GM21526 (cell line): ENCODE measurements at regions not wholly inside any gene's neighbourhood (a gene's known extent, or its start where the extent isn't known, plus 50 kb on each side); places are given as distances from the start of the nearest gene placed in this dataset.

Source experiments
- ATAC-seq: cut with Tn5 transposase; IDR thresholded peaks from one replicate; pipeline ENCODE4 v1.9.1; 2021; ENCODE audit warnings: moderate library complexity; ENCODE audit not compliant: unreplicated experiment, low FRiP score

DNA sequence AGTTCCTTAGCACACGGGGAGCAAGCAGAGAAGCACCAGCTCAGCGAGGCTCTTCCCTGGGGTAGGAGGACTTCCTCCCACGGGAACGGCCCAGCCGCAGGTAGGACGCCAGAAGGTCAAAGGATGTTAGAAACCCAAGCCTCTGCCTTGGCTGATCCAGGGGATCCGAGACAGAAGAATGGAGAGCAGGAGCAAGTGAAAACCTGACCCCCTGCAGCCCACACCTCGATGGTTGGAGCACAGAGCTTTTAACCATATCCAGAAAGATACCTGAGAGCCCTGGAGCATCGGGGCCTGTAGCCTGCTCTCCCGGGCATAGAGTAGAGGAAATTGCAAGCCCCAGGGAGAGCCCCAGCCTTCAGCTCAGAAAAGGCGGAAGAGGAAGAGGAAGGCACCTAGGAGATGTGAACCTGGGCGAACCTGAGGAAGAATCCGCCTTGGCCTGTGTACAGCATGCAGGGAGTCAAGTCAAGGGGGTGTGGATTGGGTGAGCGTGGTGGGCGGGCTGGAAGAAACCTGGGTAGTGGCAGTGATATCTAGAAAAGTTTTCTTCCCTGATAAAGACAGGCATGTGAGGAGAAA is 76.3 kb downstream of the PSMG1 start:
- ATAC-seq = no peak

DNA sequence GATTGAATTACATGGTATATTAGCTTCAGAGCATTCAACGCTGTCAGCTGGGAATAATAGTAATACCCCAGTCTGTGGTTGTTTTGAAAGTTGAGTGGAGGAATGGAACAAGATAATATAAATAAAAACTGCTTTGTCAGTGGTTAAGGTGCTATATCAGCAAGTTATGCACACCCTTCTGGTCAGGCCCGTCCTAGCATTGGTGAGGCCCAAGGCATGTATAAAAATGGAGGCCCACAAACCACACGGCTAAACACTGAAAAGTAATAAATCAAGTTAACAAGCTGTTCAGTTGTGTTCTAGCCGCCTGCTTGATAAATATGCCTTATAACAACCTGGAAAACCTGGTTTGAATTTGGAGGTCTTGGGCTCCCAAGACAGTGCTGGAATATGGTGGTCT is 77.4 kb downstream of the PSMG1 start:
- no peak for ATAC-seq

DNA sequence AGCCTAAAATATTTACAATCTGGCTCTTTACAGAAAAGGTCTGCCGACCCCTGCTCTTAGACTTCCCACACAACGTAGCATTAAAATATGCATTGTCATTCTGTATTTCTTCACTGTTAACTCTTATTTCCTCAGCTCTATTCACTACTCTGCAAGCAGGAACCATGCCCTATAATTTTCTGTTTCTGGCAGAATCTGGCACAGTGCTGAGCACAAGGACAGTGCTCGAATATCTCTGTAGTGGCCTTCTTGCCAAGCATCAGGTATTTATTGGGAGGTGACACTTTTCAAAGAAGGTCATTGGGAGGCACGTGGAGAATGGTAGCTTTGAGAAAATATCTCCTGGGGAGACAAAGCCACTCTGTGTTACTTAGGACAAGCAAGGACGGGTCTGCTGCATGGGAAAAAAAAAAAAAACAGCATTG is 77.9 kb downstream of the PSMG1 start:
- no peak for ATAC-seq

DNA sequence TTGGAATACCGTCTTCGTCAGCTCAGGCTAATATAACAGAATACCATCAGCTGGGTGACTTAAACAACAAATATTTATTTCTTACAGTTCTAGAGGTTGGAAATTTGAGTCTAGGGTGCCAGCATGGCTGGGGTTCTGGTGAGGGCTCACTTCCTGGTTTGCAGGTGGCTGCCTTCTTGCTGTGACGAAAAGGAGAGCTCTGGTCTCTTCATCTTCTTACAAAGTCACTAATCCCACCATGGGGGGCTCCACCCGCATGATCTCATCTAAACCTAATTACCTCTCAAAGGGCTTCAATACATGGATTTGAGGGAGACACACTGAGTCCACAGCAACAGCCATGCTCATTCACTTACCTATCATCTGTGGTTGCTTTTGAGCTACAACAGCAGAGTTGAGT is 78.3 kb downstream of the PSMG1 start:
- no peak for ATAC-seq

DNA sequence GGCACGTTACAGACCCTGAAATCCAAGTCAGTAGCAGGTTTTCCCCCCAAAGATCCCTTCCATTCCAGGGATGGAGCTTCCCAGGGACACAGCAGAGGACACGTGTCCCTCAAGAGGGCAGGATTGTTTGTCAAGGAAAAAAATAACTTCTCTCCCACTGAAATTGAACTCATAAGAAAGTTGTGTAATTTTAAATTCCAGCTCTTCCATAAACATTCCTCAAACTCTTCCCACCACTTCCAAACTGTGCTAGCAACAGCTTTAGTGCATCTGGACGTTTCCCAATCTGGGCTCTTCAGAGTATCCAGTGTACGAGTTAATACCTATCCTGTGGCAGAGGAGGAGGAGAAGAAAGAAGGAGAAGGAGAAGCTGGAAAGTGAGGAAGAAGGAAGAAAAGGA is 79.6 kb downstream of the PSMG1 start:
- ATAC-seq = no peak

DNA sequence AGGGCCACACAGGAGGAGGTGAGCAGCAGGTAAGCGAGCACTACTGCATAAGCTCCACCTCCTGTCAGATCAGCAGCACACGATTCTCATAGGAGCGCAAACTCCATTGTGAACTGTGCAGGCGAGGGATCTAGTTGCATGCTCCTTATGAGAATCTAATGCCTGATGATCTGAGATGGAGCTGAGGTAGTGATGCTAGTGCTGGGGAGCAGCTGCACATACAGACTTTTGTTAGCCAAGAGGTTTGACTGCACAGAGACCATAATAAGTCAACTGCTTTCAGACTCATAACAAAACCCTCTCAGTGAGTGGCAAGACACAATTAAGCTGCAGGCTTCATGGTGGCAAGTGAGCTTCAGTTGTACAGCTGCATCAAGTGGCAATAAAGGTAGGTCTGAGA is 83.4 kb downstream of the PSMG1 start:
- ATAC-seq = no peak

DNA sequence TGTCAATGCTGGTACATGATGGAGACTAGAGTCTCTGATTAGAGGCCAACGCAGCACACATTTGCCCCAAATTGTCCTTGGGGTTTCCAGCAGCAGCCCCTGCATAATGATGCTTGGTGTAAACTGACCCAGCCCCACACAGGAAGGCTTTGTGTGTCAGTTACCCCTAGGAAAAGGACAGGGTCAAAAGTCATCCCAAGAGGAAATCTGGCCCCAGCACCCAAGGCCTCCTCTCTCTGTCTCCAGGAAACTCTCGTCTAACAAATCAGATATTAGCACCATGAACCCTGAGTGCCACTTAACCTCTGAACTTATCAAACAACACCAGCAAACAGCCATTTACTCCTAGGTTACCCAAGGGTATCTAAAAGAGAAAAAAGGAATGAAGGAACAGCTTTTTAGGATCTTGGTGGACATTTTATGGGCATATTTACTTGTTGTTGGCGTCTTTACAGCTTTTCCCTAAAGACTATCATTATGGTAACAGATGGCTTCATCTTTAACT is 84.5 kb downstream of the PSMG1 start:
- ATAC-seq = no peak

DNA sequence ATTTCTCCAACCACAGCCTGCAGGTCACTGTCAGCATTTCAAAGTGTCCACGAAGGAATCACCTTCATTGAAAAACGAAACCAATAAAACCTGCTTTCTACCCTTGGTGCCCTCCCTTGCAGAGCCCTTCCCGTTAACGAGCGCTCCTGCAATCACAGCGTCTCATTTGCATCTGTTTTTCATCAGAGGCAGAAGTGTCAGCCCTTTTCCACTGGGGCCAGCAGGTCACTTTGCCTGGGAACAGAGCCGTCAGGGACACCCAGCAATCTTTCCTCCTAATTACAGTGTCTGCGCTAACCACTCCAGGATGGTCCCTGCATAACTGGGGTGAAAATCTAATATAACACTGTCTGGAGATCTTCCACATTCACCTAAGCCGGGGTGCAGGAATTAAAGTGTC is 85.3 kb downstream of the PSMG1 start:
- no peak for ATAC-seq

DNA sequence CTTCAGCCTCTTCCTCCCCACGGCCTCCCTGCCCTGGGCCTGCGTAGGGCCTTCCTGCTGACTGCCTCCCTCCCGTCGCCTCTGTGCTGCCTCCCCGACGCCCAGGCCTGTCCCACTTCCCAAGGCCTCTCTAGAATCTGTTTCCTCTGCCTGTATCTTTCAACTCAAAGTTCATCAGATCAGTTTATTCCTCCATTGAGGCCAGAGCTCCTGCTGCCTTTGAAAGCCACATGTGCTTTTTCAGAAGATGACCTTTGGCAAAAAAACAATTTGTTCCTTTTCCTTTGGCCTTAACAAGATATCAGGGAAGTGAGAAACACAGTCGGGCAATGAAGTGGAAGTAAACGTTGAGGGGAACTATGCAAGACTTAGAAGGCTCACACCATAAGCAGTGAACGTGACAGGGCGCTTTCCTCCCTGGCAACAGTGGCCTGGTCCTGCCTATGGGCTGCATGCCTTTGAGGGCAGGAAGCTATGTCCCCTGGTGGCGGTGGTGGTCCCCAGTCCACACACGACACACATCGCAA is 85.9 kb downstream of the PSMG1 start:
- ATAC-seq = no peak

DNA sequence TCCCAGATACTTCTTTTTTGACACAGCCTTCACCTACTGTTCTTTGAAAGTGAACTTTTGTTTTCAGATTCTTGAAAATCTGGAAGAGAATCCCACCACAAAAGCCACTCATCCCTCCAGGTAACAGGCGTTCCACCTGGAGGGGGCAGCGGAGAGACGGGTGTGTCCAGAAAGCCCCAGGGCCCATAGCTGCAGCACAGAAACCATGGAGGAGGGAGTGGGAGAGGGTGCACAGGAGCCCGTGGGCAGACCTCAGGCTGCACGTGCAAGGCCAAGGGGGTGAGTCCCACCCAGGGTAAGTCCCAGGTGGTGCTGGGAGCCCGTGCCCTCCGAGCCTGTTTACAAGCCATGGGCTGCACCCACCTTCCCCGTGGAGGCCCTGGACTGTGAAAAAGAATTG is 86.5 kb downstream of the PSMG1 start:
- ATAC-seq = no peak

DNA sequence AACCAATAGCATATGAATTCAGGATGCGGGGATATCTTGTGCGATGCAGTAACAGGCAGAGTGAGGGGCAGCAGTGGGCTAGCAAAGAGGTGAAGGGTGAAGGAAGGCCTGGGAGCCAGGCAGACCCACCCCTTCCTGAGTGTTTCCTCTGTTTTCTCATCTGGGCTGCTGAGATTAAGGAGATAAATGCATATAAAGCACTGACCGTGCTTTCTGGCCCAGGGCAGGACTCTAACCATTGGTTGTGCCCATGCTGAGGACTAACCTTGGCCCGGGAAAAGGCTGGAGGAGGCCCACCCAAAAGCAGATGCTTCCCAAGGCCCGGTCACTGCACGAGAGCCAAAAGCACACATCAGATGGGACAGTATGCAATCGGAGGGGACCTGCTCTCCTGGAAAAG is 87.6 kb downstream of the PSMG1 start:
- no peak for ATAC-seq

DNA sequence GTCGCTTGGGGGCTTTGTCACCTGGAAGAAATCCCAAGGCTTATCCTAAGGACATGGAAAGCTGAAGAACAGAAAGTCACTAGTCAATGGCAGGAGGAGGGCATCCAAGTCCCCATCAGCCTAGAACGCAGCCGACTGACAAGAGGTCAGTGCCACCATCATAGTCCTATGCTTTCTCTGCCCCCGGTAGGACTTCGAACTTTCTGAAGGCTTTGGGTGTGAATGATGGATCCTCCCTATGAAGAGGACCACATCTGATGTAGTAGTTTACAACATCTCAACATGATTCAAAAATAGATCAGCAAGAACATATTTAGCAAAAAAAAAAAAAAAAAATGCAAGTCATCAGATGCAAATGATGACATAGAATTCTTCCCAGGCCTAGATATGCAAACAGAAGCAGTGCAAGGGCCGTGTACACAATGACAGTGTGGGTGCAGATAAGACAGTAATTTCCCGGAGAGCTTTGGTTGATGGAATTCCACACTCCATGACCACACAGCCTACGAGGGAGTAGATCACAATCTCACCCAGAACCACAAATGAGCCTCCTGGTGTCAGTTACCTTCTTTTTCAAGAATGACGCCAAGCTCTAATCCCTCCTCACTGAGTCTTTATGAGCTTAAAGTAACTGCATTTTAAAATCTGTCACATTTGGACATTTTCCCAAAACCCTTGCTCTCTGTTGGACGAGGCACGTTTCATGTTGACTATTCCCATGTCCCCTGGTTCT is 88.2 kb downstream of the PSMG1 start:
- no peak for ATAC-seq

DNA sequence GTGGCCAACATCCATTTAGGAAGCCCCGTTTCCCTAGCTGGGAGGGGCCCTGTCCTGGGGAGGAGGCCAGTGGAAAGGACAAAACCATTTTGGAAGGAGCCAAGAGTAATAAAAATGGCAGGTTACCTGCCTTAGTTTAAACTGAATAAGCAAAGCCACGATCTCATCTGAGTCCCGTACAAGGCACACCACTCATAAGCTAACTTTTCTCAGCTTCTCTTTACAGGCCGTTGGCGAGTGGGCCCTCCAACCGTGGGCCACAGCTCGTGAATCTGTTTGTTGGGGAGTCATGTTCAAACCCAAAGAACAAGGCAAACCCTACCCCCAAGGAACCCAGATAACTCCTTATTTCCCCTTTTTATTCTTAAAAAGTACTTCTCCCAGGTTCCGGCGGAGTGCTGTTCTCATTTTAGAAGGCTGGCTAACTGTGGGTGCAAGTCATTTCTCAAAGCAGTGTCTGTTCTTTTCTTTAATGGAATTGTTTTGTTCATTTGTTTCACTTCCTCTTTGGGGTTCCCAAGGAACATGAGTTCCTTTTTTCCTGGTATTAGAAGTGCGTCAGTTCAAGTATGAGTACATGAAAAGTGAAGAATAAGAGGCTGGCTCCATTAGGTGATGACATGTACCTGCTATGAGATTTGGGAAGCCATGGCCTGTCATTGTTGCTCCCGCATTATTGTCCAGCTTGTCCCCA is 89.0 kb downstream of the PSMG1 start:
- no peak for ATAC-seq

DNA sequence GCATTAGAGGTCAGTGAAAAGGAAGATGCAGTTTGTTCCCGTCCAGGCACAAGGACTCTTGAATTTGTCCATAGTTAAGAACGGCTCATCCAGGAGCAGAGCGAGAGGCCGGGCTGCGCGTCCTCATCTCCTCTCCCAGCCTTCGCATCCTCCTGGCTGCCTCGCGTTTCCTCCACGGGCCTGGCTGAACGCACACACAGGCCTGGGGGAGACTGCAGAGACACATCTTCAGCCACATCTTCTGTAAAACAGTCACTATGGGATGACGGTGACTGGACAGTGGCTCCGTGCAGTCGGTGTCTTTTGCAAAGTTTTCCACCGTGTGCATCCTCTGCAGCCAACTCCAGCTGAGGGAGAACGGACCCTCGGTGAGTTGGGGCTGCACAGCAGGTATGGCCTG is 89.7 kb downstream of the PSMG1 start:
- ATAC-seq = no peak

DNA sequence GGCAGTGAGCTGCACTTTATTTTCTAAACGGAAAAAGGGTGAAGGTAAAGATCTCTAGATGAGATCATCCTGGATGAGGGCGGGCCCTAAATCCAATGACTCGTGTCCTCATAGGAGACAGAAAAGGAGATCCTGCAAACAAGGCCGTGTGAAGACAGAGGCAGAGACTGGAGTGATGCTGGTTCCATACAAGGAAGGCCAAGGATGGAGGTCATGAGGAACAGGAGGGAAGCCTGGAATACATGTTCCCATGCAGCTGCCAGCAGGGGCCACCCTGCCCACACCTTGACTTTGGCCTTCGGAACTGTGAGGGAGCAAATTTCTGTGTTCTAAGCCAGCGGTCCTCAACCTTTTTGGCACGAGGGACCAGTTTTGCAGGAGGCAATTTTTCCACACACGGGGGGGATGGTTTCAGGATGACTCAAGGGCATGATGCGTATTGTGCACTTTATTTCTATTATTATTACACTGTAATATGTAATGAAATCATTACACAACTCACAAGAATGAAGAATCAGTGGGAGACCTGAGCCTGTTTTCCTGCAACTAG is 94.3 kb downstream of the PSMG1 start:
- ATAC-seq = no peak

DNA sequence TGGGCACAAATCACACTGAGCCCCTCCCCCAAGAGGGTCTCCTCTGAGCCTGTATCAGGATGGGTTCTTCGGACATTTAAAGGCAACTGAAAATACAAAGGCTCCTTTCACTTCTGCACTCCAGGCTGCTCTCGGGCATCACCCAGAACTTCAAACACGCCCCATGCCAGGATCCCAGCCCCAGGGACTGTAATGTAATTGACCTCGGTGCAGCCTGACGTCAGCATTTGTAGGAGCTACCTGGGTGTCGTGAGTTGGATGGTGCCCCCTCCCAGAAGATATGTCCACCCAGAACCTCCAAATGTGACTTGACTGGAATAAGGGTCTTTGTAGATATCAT is 95.2 kb downstream of the PSMG1 start:
- ATAC-seq = no peak

DNA sequence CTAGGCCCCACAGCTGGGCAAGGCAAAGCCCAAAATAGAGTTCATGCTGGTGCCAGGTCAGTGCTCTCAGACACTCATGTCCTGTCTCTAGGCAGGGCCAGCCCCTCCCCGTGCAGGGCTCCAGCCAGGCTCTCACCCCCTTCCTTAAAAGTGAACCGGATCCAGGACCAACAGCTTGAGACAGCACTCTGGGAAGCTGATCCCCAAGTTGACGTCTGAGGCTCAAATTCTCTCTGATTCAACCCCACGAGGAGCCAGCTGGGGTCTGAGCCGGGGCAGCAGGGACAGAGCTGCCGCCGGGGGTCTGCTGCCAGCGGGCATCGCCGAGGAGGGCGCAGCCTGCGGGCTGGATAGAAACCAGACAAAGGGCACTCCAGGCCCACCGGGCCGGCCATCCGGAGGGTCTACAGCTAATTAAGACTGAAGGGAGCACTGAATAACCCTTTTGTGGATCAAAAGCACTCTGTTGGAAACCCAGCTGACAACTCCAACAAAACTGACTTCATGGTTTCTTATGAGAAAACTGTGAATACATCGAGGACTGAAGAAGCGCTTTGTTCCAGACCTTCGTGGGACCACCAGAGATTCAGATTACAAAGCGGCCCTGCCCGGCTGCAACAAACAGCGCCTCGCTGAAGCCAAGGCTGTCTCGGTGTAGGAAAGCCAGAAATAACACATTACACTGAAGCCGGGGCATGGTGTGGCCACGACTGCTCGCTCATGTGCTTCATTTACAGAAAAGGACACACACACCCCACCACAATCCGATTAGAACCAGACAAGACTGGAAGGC is 95.8 kb downstream of the PSMG1 start:
- no peak for ATAC-seq

DNA sequence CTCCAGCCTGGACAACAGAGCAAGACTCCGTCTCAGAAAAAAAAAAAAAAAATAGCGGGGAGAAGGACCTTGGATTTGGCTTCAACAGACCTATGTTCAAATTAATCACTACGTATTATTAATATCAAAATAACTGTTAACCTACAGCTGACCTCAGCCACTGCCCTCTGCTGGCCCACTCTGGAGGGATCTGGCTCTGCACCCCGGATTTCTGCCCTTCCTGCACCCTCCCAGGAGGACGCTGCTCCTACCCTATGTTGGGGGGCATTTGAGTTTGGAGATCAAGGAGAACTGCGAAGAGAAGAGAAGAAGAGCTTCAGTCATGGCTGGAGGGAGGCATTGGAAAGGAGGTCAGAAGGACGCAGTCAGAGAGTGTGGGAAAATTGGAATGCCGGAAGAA is 96.7 kb downstream of the PSMG1 start:
- ATAC-seq = no peak

DNA sequence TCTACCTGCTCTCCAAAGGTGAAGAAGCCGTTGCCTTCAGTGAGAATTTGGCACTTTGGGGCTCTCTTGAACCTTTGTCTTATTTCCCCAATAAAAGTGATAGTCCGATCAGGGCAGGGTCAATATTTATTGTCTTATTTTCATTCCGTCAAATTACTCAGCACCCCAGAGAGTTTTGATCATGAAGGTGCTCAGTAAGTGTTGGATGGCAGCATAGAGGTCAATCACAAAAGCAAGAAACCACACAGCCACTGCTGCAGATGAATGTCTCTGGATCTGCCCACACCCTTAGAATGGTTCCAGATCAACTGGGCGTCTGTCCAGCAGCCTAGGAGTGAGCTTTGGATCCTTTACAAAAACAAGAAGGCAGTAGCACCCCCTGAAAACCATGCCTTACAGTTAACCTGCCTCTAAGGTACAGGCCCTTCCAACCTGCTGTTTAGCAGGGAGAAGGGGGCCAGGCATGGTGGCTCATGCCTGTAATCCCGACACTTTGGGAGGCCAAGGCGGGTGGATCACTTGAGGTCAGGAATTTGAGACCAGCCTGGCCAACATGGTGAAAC is 97.3 kb downstream of the PSMG1 start:
- ATAC-seq = no peak

DNA sequence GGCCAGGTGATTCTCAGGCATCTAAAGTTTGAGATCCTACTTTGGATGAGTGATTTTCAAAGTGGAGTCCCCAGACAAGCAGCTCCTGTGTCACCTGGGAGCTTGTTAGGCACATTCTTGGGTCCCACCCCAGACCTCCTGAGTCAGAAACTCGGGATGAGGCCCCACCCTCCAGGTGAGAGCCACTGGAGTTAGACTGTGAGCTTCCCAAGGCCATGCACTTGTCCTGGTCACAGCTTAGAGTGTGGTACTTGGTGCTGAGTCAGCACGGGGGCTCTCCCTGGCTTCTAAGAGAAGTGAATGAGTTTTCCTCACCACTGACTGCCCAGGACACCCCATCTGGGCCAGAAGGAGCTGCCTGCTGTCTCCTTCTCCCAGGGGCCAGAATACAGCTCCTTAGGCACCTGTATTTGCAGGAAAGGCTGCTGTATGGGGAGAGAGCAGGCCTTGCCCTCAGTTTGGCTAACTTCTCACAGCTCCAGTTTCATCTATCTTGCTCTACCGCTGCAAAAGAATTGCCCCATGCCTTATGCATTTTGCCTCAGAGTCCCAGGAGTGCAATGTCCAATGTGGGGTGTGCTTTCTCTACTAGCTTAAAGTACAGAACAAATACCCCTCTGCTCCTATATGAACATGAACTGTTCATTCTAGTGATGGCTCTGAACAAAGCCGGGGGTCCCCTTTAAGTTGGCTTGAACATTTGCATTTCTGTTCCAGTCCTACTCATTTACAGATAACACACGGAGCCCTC is 98.1 kb downstream of the PSMG1 start:
- ATAC-seq = no peak
